NCI-H82 (cell line): ENCODE measurements at regions not wholly inside any gene's neighbourhood (a gene's known extent, or its start where the extent isn't known, plus 50 kb on each side); places are given as distances from the start of the nearest gene placed in this dataset.

Experiments used
- DNase-seq: peaks from one replicate; lab custom pipeline; 2025; lab: John Stamatoyannopoulos, UW

DNA sequence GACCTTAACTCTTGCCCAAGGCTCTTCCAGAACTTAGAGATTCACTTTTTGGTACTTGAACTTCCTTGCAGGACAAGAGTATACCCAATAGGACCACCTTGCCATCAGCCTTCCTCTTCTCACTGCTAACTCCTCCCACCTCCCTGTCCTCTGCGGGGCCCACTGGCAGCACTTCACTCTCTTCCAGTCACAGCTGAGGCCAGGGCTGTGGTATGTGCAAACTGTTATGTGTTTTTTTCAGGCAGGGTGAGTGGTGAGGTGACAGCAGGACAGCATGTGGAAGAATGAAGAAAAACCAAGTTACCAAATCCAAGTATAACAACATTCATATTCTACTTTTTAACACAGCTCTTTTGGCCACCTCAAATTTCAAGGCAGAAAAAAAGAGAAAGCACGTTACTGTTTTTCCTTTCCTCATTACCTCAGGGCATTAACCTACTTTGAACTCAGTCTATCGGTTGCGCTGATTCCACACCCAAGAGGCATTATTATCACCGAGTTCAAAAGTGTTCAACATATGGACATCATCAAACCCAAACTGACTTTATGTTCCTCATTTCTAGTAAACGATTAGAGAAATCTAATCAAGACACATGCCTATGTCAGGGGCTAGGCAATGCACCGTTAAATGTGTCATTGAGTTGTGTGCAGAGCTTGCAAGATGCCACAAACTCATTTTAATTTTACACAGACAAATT is 605.2 kb upstream of the SYT4 start:
- DNase-seq, result no peak

DNA sequence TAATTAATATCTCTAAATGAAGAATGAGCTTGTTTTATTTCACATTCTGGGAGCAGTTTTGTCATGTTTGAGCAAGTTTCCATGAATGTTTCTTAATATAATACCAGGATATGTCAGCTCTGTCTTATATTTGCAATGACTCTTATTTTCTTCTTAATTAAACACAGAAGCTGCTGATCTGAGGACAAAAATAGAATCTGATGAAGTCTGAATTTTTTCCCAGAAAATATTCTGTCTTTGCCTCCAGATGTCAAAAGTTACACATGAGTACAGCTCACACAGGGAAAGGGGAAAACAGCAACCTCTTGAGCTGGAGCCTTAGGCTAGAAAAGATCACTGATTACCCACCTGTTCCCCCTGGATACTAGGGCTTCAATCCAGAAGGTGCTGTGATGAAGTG is 606.6 kb upstream of the SYT4 start:
- no peak for DNase-seq

DNA sequence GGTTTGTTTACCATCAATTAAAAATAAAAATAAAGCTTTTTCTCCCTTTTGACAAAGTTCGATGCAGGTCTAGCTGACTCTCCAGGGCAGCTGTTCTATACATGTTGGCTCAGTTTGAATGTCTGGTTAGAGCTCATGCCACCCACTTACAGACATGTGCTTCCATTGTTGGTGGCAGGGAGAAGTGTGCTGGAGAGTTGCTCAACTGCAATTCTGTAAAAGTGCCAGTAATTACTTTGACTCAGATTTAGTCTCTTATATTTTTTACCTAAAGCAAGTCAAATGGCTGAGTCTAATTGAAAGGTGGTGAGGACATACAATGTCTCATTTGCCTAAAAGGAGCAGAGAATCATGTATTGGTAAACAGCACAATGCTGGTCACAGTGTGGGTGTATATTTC is 609.1 kb upstream of the SYT4 start:
- no peak for DNase-seq

DNA sequence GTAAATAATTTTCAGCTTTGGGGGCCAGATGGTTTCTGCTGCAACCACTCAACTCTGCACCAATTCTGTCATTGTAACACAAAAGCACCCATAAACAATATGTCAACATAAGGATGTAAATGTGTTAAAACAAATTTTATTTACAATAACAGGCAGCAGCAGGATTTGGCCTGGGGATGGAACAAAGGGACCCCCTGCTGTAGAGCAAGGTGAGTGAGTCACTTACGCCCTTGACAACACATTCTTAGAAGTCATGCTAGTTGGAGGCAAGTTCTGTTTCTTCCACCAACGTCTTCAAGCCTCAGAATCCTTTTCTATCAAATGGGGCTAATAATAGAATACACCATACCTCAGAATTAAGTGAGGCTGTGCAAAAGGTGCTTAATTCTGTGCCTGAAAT is 610.2 kb upstream of the SYT4 start:
- DNase-seq, result no peak

DNA sequence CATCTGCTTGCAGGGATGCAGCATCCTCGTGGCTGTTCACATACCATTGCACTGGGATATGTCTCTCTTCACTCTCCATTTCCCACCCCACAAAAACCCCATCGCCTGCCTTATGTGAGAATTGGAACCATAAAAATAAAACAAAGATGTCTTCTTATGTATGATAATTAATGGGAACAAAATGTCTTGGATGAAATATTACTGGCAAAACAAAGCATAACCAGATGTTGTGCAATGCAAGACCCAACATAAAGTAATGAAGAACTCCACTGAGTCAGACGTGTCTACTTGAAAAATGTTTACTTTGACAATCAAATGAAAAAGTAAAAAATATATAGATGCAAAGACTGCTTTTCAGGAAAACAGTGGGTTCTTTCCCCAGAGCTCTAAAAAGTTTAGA is 611.3 kb upstream of the SYT4 start:
- no peak for DNase-seq

DNA sequence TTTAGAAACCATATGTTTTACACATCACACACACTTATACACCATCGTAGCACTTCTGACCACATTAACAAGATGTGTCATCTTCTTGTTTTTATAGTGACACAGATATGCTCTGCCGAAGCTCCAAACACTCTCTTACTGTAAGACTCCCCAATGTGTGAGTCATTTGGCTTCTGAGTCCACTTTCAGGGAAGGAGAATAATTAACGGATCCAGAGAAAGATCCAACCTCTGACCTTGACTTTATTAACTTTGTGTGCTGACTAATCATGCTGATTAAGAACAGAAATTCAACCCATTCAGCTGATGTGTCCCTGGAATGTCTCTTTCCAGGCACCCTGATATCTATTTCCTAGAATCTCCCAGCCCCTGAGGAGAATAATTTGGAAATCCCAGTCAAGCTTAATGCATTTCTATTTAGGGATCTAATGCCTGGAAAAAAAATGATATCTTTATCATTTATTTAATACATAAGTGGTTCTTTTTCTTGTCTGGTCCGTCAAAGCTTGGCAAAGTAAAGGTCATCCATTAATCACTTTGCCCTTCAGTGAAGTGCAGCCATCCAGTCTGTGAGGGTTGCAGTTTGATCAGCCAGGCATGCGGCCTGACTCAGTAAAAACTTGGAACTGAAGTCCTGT is 615.8 kb upstream of the SYT4 start:
- DNase-seq, result no peak

DNA sequence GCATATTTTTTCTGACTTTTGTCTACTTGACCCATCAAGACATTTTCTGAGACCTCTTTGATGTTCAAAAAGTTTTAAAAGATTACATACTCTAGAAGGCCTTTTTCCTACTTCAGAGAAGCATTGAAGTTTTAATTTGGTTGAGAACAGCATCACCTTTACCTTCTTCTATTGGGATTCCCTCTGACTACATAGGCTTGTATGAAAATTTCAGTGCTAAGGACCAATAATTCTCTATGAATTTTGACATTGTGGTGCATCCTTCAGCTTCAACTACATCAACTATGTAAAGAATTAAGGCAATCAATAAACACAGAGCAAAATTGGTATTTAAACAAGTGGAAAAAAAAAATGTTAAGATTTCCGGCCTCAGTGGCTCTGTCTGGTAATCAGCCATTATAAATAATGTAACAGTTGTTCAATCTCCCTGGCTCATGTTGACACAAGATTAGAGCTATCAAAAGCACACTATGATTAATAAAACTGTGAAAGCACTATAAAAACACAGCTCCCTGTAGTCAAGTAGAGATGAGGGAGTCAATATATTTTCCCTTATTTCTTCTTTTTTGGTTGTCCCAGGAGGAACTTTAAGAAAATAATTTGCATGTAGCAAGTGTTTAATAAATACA is 627.0 kb upstream of the SYT4 start:
- DNase-seq, result no peak

DNA sequence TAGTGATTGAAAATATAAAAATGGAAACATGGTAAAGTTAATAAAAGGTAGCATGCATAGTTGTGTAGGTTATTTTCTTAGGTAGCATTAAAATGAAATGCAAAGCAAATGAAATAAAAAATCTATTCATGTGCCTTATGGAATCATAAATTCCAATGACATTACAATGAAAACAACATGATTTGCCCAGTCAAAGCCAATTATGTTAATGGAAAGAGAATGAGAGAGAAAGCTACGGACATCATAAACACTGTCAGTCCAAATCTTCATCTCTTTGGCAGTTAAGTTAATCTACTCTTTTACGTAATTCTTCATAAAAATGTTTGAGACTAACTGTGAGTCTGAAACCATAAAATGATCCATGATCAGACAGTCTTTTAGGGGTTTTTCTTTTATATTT is 636.7 kb upstream of the SYT4 start:
- peak; percentile 16 for DNase-seq

DNA sequence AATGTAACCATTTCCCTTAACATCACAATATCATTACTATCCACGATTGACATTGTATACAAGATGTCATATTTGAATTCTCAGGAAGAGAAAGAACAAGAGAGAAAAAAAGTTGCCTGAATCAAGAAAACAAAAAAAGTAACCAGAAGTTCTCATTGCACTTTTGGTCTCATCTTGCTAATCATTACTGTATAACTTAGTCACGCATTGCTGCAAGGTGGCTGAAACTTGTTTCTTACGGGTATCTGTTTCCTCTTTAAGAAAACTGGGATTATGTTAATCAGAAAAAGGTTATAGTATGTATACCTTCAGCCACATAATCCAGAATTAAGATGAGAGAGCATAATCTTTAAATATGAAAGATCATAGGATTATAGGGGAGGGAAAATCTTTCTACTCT is 639.7 kb upstream of the SYT4 start:
- no peak for DNase-seq

DNA sequence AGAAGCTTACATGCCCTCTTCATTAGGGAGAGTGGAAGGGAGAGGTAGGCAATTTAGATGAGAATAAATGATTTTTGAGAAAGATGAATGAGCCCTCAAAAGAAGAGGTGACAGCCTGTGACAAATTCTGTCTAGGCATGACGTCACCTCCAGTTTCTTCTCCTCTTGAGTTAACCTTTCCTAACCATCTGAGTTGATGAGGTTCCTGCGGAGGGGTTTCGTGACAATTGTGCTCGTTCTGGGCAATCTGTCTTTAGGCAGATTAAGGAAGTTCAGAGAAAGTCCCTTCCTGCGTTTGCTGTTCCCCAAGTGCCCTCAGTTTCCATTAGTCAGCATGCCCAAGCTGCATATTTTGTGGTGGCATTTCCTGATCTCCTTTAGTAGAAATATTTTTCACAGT is 640.2 kb upstream of the SYT4 start:
- no peak for DNase-seq

DNA sequence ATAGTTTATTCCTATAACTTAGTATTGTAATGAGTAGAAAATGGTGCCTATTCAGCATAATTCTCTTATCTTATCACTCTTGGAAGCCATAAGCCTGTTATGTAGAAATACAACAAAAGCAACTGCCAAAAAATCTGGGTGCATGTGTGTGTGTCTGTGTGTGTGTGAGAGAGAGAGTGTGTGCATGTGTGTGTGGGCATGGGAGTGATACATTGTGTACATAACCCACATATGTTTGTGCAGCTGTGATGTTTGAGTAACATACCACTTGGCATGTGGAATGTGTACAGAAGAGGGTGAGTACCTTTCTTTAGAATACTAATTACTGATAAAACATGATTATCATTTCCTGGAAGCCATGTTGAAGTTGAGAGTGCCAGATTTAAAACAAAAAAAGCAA is 642.3 kb upstream of the SYT4 start:
- no peak for DNase-seq

DNA sequence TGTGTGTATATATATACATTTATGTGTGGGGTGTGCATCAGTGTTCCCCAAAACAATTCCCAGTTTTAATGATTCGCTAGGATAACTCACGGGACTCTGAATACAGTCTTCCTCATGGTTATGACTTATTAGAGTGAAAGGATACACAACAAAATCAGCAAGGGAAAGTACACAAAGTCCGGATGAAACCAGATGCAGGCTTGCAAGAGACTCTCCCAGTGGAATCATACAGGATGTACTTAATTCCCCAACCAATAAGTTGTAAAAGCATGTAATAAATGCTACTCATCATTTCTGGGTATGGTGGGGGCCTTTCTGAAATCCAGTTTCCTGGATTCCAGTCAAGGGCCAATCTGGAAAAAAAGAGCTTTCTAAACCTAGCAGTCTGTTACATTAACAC is 654.1 kb upstream of the SYT4 start:
- no peak for DNase-seq

DNA sequence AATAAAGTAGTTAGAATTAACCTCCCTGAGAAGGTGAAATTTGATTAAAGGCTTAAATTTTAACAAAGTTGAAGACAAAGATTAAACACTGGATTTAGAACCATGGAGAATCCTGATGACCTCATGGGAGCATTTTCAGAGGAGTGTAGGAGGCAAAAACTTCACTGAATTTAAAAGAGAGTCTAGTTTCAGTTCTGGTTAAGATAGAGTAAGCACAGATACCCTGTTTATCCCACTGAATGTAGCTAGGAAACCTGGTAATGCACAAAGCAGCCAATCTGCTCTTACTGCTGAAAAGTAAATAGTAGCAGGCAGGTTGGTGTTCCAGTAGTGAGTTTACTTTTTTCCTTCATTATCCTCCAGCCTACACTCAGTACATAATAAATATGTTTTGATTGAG is 654.9 kb upstream of the SYT4 start:
- DNase-seq, result peak; percentile 48

DNA sequence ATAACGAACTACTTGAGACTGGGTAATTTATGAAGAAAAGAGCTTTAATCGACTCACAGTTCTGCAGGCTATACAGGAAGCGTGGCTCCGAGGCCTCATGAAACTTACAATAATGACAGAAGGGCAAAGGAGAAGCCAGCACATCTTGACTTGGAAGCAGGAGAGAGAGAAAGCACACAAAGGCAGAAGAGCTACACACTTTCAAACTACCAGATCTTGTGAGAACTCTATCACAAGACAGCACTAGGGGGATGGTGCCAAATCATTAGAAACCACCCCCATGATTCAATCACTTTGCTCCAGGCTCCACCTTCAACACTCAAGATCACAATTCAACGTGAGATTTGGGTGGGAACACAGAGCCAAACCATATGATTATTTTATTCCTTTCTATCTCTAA is 655.9 kb upstream of the SYT4 start:
- no peak for DNase-seq

DNA sequence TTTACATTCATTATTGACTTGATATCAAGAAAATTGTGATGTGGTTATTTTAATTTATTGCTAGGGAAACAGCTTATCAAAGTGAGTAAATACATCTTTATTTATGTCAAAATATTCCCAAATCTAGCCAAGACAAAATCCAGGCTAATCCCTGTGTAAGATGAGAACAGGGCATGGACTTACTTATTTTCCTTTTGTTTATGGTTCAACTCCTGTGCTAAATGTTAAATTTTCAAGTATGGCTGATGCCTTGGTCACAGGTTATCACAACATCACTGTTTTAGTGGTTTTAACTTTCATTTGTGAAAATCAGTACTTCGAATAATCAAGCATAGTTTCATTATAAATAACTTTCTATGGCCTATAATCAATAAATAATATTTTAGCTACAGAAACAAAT is 657.0 kb upstream of the SYT4 start:
- DNase-seq, result no peak

DNA sequence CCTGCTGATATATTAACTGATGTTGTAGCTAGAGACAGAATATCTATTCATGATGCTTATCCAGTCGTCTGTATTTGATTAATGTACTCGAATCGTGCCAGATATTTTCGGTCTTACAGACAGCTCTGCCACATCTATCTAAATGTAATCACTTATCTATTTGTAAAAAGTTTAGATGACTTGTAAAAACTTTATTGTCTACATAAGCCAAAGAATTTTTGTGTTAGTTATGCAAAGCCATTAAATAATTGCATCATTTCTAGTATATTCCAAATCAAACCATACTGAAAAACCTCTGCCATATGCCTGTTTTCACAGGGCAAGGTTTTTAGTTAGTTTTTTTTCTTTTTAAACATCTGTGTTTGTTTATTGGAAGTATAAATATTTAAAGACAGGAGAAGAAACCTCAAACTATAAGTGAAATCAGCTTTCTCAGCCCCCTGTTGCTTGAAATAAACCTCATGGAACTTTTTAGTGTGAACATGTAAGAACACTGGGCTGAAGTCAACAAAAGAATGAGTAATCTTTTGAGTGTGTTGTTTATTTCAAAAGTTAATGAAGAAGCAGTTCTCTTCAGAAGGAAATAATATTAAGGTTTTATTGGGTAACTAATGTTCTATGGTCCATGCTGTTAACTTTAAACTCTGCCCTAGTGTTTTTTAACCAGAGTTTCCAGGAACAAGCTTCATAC is 657.6 kb upstream of the SYT4 start:
- DNase-seq, result no peak

DNA sequence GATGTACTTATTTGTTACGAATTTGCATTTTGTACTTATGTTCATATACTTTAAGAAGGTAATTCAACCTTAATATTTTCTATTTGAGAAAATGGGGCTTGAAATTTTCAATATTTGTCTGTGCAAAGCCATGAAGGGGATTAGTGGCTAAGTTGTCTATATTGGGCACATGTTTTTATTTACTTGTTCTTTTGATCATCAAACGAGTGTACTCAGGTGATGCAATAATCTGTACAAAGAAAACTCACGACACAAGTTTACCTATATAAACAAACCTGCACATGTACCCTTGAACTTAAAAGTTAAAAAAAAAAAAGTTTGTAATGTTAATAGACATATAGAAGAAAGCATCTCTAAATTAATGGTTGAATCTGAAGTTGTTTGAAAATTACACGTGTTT is 658.9 kb upstream of the SYT4 start:
- no peak for DNase-seq

DNA sequence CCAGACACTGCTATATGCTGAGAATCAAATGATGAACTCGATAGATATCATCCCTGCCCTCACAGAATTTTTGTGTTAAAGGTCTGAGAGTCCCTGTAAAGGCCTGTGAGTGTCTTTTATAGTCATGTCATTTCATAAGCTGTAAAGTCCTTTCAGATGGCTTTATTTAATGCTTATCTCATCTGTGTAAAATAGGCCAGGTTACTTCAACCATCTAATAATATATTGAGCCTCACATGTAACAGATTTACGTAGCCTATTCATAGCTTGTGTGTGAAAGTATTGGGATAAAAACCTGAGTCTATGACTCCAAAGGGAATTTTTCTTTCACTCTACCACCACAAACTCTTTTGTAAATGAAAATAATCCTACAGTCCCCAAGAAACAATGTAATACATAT is 672.0 kb upstream of the SYT4 start:
- no peak for DNase-seq

DNA sequence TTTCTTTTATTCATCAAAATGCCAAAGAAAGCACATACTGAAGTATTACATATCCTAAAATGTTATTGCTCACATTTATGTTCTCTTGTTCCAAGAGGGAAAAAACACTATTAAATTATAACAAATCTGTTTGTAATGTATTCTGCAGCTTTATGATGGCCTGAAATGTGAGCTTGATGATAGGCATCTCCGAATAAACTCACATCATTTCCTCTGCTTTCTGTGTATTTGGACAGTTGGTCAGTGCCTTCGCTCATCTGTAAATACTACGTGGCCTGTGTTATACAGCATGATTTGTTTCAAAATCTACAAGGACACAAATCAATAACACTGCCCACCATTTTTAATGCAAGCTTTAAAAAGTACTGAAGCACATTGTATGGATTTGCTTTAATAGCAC is 672.8 kb upstream of the SYT4 start:
- DNase-seq, result no peak

DNA sequence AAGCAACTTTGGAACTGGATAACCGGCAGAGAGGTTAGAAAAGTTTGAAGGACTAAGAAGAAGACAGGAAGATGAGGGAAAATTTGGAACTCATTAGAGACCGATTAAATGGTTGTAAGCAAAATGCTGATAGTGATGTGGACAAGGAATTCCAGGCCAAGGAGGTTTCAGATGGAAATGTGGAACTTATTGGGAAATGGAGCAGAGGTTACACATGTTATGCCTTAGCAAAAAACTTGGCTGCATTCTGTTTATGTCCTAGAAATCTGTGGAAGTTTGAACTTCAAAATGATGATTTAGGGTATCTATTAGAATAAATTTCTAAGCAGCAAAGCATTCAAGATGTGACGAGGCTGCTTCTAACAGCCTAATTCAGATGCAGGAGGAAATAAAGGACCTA is 675.1 kb upstream of the SYT4 start:
- DNase-seq, result no peak

DNA sequence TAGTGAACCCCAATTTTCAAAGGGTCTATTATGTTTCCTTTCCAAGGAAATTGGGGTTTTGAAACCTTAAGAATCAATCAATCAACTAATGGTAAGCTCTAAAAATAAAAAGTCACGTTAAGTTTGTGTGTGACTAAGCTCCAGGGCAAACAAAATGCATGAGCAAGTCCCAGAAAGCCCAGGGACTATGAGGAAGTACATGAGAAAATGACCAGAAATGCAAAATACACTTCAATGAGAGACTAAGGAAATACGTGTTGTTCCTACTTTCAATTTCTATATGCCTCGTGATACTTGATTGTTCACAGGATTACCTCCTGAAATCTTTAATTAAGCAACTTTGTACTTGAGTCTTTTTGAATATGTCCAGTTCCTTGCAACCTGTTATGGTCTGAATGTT is 684.4 kb upstream of the SYT4 start:
- DNase-seq, result no peak

DNA sequence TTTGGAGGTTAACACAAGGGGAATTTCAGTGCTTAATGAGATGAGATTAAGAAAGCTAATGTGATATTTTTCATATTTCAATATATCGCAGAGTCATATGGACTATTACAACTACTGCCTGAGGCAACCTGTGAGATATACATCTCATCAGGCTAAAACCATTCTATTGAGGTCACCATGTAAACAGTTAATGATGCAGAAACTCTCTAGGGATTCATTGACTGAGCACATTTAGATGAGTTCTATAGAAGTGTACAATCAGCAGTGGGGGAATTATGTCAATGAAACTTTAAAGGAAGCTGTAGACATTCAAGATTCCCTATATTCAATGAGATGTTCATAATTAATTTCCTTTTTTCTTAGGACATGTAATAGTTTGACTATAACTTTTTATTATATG is 687.4 kb upstream of the SYT4 start:
- DNase-seq, result no peak

DNA sequence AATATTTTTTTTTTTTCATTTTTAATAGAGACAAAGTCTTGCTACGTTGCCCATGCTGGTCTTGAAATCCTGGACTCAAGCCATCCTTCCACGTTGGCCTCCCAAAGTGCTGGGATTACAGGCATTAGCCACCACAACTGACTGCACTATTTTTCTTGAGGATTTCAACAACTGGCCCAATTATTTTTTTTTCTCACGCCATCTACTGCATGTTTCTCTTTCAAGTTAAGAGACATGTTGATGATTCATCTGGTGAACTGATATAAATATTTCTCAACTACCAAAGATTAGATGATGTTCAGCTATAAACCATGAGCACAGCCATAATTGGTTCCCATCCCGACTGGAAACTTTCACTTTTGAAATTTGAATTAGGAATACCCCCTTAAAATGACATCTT is 688.4 kb upstream of the SYT4 start:
- DNase-seq, result no peak
